ENCODE measurements at regions not wholly inside any gene's neighbourhood (a gene's known extent, or its start where the extent isn't known, plus 50 kb on each side); places are given as distances from the start of the nearest gene placed in this dataset.

GRCh38 chr3:187960820-187961219 lies 193.1 kb upstream of the LPP start:
- DNase-seq (ENCODE audit: low spot score) (no peak), ATAC-seq (no peak)
- Mint-ChIP-seq H3K27ac (no peak overlapping the region), H3K4me3 (no peak overlapping the region), H3K27me3 (ENCODE audit: low read depth) (no peaks in the 10 kb centered on the region), H3K4me1 (no peaks in the 10 kb centered on the region), H3K36me3 (no peaks in the 10 kb centered on the region), H3K9me3 (no peaks in the 10 kb centered on the region)
- ChIA-PET CTCF (no interaction called here), POLR2A (no interaction called here)
- TF ChIP-seq ZMAT4 (CRISPR knock-in tag; IDR thresholded peaks at IDR 0.05): no peak
- no peak for TF ChIP-seq USF1 (CRISPR knock-in tag; IDR thresholded peaks at IDR 0.05)

- no peak for DNase-seq (ENCODE audit: low spot score)
- H3K9me3 Mint-ChIP-seq: no peaks in the 10 kb centered on the region
- H3K4me1 Mint-ChIP-seq: no peaks in the 10 kb centered on the region
- CTCF ChIA-PET: interaction anchor here (1.1 kb wide), 1 partner anchor 221 kb away, joined by 3 read pairs; no protein-coding TSS in a partner anchor
- H3K27me3 Mint-ChIP-seq (ENCODE audit: low read depth): no peaks in the 10 kb centered on the region
- no peak overlapping the region for H3K4me3 Mint-ChIP-seq
- TF ChIP-seq MLX (CRISPR knock-in tag; IDR thresholded peaks at IDR 0.05): no peak
- TF ChIP-seq RELA (CRISPR knock-in tag; IDR thresholded peaks at IDR 0.05; ENCODE audit: borderline replicate concordance): no peak
- no peak for TF ChIP-seq CREB1 (CRISPR knock-in tag; IDR thresholded peaks at IDR 0.05)
- TF ChIP-seq ATF3 (CRISPR knock-in tag; conservative IDR thresholded peaks at IDR 0.05): no peak
- no peak for TF ChIP-seq PRRX2 (CRISPR knock-in tag; IDR thresholded peaks at IDR 0.05)
- no peak for TF ChIP-seq FOXJ3 (CRISPR knock-in tag; IDR thresholded peaks at IDR 0.05; ENCODE audit: borderline replicate concordance)
- no peak for TF ChIP-seq EMX1 (CRISPR knock-in tag; IDR thresholded peaks at IDR 0.05)
- no peak for TF ChIP-seq SOX15 (CRISPR knock-in tag; IDR thresholded peaks at IDR 0.05)
- no peak for TF ChIP-seq NR2C2 (CRISPR knock-in tag; IDR thresholded peaks at IDR 0.05)
- TF ChIP-seq KAT7 (CRISPR knock-in tag; IDR thresholded peaks at IDR 0.05; ENCODE audit: borderline replicate concordance): no peak
- no peak for TF ChIP-seq ATF2 (CRISPR knock-in tag; IDR thresholded peaks at IDR 0.05; ENCODE audit: borderline replicate concordance, low read depth)
- H3K36me3 Mint-ChIP-seq: no peaks in the 10 kb centered on the region
- no peak for ATAC-seq
- POLR2A ChIA-PET: no interaction called here
- no peak overlapping the region for H3K27ac Mint-ChIP-seq
Observed at GRCh38 chr3:187961366-187961765, 192.6 kb upstream of the LPP start.

- no peak for TF ChIP-seq ZNF671 (CRISPR knock-in tag; IDR thresholded peaks at IDR 0.05)
- no peak for TF ChIP-seq ZNF219 (CRISPR knock-in tag; IDR thresholded peaks at IDR 0.05; ENCODE audit: borderline replicate concordance)
- no peak for TF ChIP-seq E2F1 (CRISPR knock-in tag; IDR thresholded peaks at IDR 0.05)
- no peak for TF ChIP-seq CREM (CRISPR knock-in tag; IDR thresholded peaks at IDR 0.05)
- TF ChIP-seq NFATC4 (CRISPR knock-in tag; IDR thresholded peaks at IDR 0.05): no peak
- no peak for TF ChIP-seq NR3C1 (CRISPR knock-in tag; conservative IDR thresholded peaks at IDR 0.05; ENCODE audit: low read depth)
- TF ChIP-seq ZNF532 (CRISPR knock-in tag; IDR thresholded peaks at IDR 0.05; ENCODE audit: borderline replicate concordance): no peak
- Mint-ChIP-seq H3K27me3 (ENCODE audit: low read depth) (no peaks in the 10 kb centered on the region), H3K4me3 (no peak overlapping the region), H3K36me3 (no peaks in the 10 kb centered on the region), H3K9me3 (no peaks in the 10 kb centered on the region), H3K27ac (no peak overlapping the region), H3K4me1 (0 out of 2 replicates have a peak, but pooled peaks cover 2% of the 10 kb centered on the region)
- ChIA-PET CTCF (interaction anchor here (1.0 kb wide), 1 partner anchor 217 kb away, joined by 7 read pairs; no protein-coding TSS in a partner anchor), POLR2A (no interaction called here)
- DNase-seq (ENCODE audit: low spot score): no peak
- peak; percentile 79 for ATAC-seq
Observed at GRCh38 chr3:187963003-187963676, 190.8 kb upstream of the LPP start.

All from WTC11 (cell line).